IMR-90 (cell line): ENCODE measurements at regions not wholly inside any gene's neighbourhood (a gene's known extent, or its start where the extent isn't known, plus 50 kb on each side); places are given as distances from the start of the nearest gene placed in this dataset.

ENCODE experiments used
- ATAC-seq: fragments of 200-7000 bp; cut with Tn5 transposase; 2 replicates; pipeline ENCODE4 v1.9.1; 2020; ENCODE audit warnings: low read depth, mild to moderate bottlenecking, moderate library complexity
- BruUV-seq: library from RNA; stranded (reverse); fragments of 400-500 nt; replicated peaks from 2 replicates; lab custom pipeline; 2021; lab: Mats Ljungman, UMichigan
- CTCF ChIA-PET: fragments of 300-600 bp; formaldehyde crosslinking; extraction: SDS; loops from one replicate; lab custom pipeline; 2021; ENCODE audit warnings: antibody characterized with exemption; lab: Yijun Ruan, JAX
- POLR2A ChIA-PET: fragments of 300-600 bp; sonication (Branson Sonifier 250); formaldehyde crosslinking; loops from one replicate; lab custom pipeline; 2022; ENCODE audit warnings: antibody characterized with exemption; ENCODE audit not compliant: unreplicated experiment; lab: Charles Lee
- DNase-seq: peaks from one replicate; pipeline ENCODE4 v3.0.0; 2013
- H2AFZ ChIP-seq: replicated peaks from 2 replicates; pipeline ENCODE3; 2013; ENCODE audit warnings: low read length, mild to moderate bottlenecking; ENCODE audit not compliant: poor library complexity
- H2AK5ac ChIP-seq: 2 replicates; pipeline ENCODE4 v1.6.1; 2013; ENCODE audit warnings: low read depth, low read length, inconsistent platforms
- H2AK9ac ChIP-seq: replicated peaks from 2 replicates; pipeline ENCODE3; 2013; ENCODE audit warnings: mild to moderate bottlenecking, low read depth, low read length, moderate library complexity; ENCODE audit not compliant: poor library complexity
- H2BK120ac ChIP-seq: 2 replicates; pipeline ENCODE4 v1.6.1; 2013; ENCODE audit warnings: low read depth, low read length, inconsistent platforms
- H2BK15ac ChIP-seq: 3 replicates; pipeline ENCODE4 v1.6.1; 2013; ENCODE audit warnings: low read depth, low read length, inconsistent platforms
- H2BK20ac ChIP-seq: 2 replicates; pipeline ENCODE4 v1.6.1; 2013; ENCODE audit warnings: low read depth, mild to moderate bottlenecking, inconsistent platforms, low read length, moderate library complexity
- H2BK5ac ChIP-seq: 2 replicates; pipeline ENCODE4 v1.6.1; 2013; ENCODE audit warnings: mild to moderate bottlenecking, low read depth, low read length, inconsistent platforms; ENCODE audit not compliant: poor library complexity, severe bottlenecking
- H3K14ac ChIP-seq: replicated peaks from 2 replicates; pipeline ENCODE4 v1.6.1; 2013; ENCODE audit warnings: low read depth, low read length, inconsistent platforms
- H3K18ac ChIP-seq: 2 replicates; pipeline ENCODE4 v1.6.1; 2013; ENCODE audit warnings: low read depth, low read length, control low read depth
- H3K23ac ChIP-seq: 2 replicates; pipeline ENCODE4 v1.6.1; 2013; ENCODE audit warnings: low read depth, low read length, inconsistent platforms
- H3K27ac ChIP-seq: 2 replicates; pipeline ENCODE4 v1.5.1; 2013; ENCODE audit warnings: mild to moderate bottlenecking, control low read depth, low read length; ENCODE audit not compliant: insufficient read depth
- H3K27me3 ChIP-seq: 2 replicates; pipeline ENCODE4 v1.6.1; 2013; ENCODE audit warnings: low read length; ENCODE audit not compliant: control insufficient read depth, insufficient read depth
- H3K36me3 ChIP-seq: 2 replicates; pipeline ENCODE4 v1.6.1; 2013; ENCODE audit warnings: low read length, mixed read lengths; ENCODE audit not compliant: control insufficient read depth, insufficient read depth
- H3K4ac ChIP-seq: 2 replicates; pipeline ENCODE4 v1.6.1; 2013; ENCODE audit warnings: low read depth, low read length, inconsistent platforms
- H3K4me1 ChIP-seq: 2 replicates; pipeline ENCODE4 v1.6.1; 2013; ENCODE audit warnings: low read length, mixed read lengths; ENCODE audit not compliant: control insufficient read depth, insufficient read depth
- H3K4me2 ChIP-seq: 2 replicates; pipeline ENCODE4 v1.6.1; 2013; ENCODE audit warnings: low read depth, mild to moderate bottlenecking, control low read depth, low read length, moderate library complexity
- H3K4me3 ChIP-seq: 2 replicates; pipeline ENCODE4 v1.5.1; 2013; ENCODE audit warnings: low read depth, mild to moderate bottlenecking, control low read depth, low read length, moderate library complexity; ENCODE audit not compliant: insufficient read depth
- H3K56ac ChIP-seq: 2 replicates; pipeline ENCODE4 v1.6.1; 2013; ENCODE audit warnings: low read length, inconsistent platforms; ENCODE audit not compliant: insufficient read depth; ENCODE audit errors: extremely low read depth
- H3K79me1 ChIP-seq, 2 experiments: 2 replicates each; pipeline ENCODE4 v1.6.1; 2013; ENCODE audit warnings: low read length in 2 of 2, inconsistent platforms in 1 of 2, low read depth in 1 of 2
- H3K9ac ChIP-seq: 2 replicates; pipeline ENCODE4 v1.6.1; 2013; ENCODE audit warnings: low read depth, low read length, control low read depth
- H3K9me1 ChIP-seq: 2 replicates; pipeline ENCODE4 v1.6.1; 2013; ENCODE audit warnings: low read length, inconsistent platforms; ENCODE audit not compliant: insufficient read depth
- H3K9me3 ChIP-seq: 2 replicates; pipeline ENCODE4 v1.6.1; 2013; ENCODE audit warnings: low read length; ENCODE audit not compliant: control insufficient read depth, insufficient read depth
- H4K20me1 ChIP-seq: 2 replicates; pipeline ENCODE4 v1.6.1; 2013; ENCODE audit warnings: low read length, inconsistent platforms; ENCODE audit not compliant: insufficient read depth
- H4K5ac ChIP-seq: 2 replicates; pipeline ENCODE4 v1.6.1; 2013; ENCODE audit warnings: mild to moderate bottlenecking, low read depth, low read length, control low read depth
- H4K8ac ChIP-seq, 2 experiments: 2 replicates each; pipeline ENCODE4 v1.6.1; 2013; ENCODE audit warnings: low read depth in 2 of 2, low read length in 2 of 2, control low read depth in 1 of 2, inconsistent platforms in 1 of 2
- H4K91ac ChIP-seq: 2 replicates; pipeline ENCODE4 v1.6.1; 2013; ENCODE audit warnings: low read depth, low read length, inconsistent platforms; ENCODE audit not compliant: insufficient read depth
- CEBPB ChIP-seq: IDR thresholded peaks from 2 replicates; pipeline ENCODE4 v1.6.1; 2012; ENCODE audit warnings: low read depth, low read length, improper control_type of control experiment
- FOS ChIP-seq: fragments of 150-350 bp; IDR thresholded peaks from 2 replicates; pipeline ENCODE4 v1.6.1; 2016; ENCODE audit warnings: low read depth, low read length
- MAFK ChIP-seq: IDR thresholded peaks from 2 replicates; pipeline ENCODE4 v1.6.1; 2012; ENCODE audit warnings: low read depth, low read length, improper control_type of control experiment
- RFX5 ChIP-seq: IDR thresholded peaks from 2 replicates; pipeline ENCODE4 v1.8.0; 2012; ENCODE audit warnings: low read depth, mild to moderate bottlenecking, low read length, moderate library complexity
- WGBS, 2 experiments: methylation state at CpG; one replicate each; pipeline versions ENCODE4 v1.1.5 to v1.1.7; 2013; ENCODE audit warnings: missing lambda C conversion rate in 2 of 2; ENCODE audit not compliant: insufficient read length in 1 of 2; ENCODE audit errors: extremely low coverage in 2 of 2; 5-methylcytosine and 5-hydroxymethylcytosine counted together
- dilution Hi-C: fragments of 300-500 bp; cut with HindIII; formaldehyde crosslinking; loops from one replicate; pipeline ENCODE4 v1.14.3; 2018; ENCODE audit warnings: low sequenced_read_pairs; ENCODE audit not compliant: unreplicated experiment
- in situ Hi-C: fragments of 300-500 bp; cut with MboI; formaldehyde crosslinking; loops from 3 replicates; pipeline ENCODE4 v1.14.3; 2019; ENCODE audit warnings: low sequenced_read_pairs, inconsistent platforms, mixed read lengths
- intact Hi-C: fragments of 100-400 bp; cut with micrococcal nuclease; formaldehyde crosslinking; loops from 2 replicates; pipeline ENCODE4 v1.10.0; 2022

DNA sequence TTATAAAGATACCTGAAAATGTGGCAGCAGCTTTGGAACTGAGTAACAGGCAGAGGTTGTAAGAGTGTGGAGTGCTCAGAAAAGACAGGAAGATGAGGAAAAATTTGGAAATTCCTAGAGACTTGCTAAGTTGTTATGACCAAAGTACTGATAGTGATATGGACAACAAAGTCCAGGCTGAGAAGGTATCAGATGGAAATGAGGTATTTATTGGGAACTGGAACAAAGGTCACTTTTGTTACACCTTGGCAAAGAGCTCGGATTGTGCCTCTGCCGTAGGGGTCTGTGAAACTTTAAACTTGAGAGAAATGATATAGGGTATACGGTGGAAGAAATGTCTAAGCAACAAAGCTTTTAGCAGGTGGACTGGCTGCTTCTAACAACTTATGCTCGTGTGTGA lies 419.9 kb downstream of the PCDH17 start:
- no peaks in the 10 kb centered on the region for H3K79me1 ChIP-seq
- DNase-seq (no peak), ATAC-seq (no peak)
- dilution Hi-C loops: no loop called here
- no peak overlapping the region for H3K23ac ChIP-seq
- H4K91ac ChIP-seq: no peak overlapping the region
- H2AK9ac ChIP-seq: no peak overlapping the region
- H3K56ac ChIP-seq: no peak overlapping the region
- H2AK5ac ChIP-seq: no peak overlapping the region
- ChIA-PET CTCF (no interaction called here), POLR2A (no interaction called here)
- no peak overlapping the region for H2BK20ac ChIP-seq
- H3K9me1 ChIP-seq: no peaks in the 10 kb centered on the region
- H3K9ac ChIP-seq: no peak overlapping the region
- H3K27ac ChIP-seq: no peak overlapping the region
- H2BK15ac ChIP-seq: no peak overlapping the region
- BruUV-seq: no TSS peak
- TF ChIP-seq MAFK: no peak
- no peak for TF ChIP-seq CEBPB
- TF ChIP-seq RFX5: no peak
- TF ChIP-seq FOS: no peak
- no peak overlapping the region for H3K4me2 ChIP-seq
- in situ Hi-C loops: no loop called here
- no peak overlapping the region for H3K4ac ChIP-seq
- no peaks in the 10 kb centered on the region for H4K20me1 ChIP-seq
- H2BK5ac ChIP-seq: no peak overlapping the region
- no peaks in the 10 kb centered on the region for H3K4me1 ChIP-seq
- peaks cover 6% of the 10 kb centered on the region; the same call in 1 of the 2 replicates for H3K9me3 ChIP-seq
- no peak overlapping the region for H3K18ac ChIP-seq
- H2BK120ac ChIP-seq: no peak overlapping the region
- no peak overlapping the region for H3K4me3 ChIP-seq
- no peaks in the 10 kb centered on the region for H3K27me3 ChIP-seq
- intact Hi-C loops: no loop called here
- no peaks in the 10 kb centered on the region for H3K36me3 ChIP-seq
- H2AFZ ChIP-seq: no peak overlapping the region
- no CpG with 5 or more reads among the region's 4 CpGs for WGBS, 2 experiments
- no peak overlapping the region for H4K5ac ChIP-seq
- H3K14ac ChIP-seq: no peak overlapping the region
- H4K8ac ChIP-seq: no peak overlapping the region
